ENCODE measurements at regions not wholly inside any gene's neighbourhood (a gene's known extent, or its start where the extent isn't known, plus 50 kb on each side); places are given as distances from the start of the nearest gene placed in this dataset.

- TF ChIP-seq CTCF (IDR thresholded peaks at IDR 0.05; ENCODE audit: borderline replicate concordance, extremely low read depth, insufficient read depth) = no peak
- Histone ChIP-seq H3K27me3 (ENCODE audit: control insufficient read depth, insufficient read depth, low read length) (no peaks in the 10 kb centered on the region), H3K4me3 (ENCODE audit: low read length in 3 of 3) (no peak overlapping the region), H3K9me3 (ENCODE audit: control insufficient read depth in 2 of 3, insufficient read depth in 1 of 3, low read length in 3 of 3) (no peaks in the 10 kb centered on the region), H3K9ac (ENCODE audit: low read length in 3 of 3) (no peak overlapping the region), H3K4me1 (ENCODE audit: control insufficient read depth in 2 of 3, insufficient read depth in 2 of 3, low read depth in 1 of 3, low read length in 3 of 3) (no peaks in the 10 kb centered on the region), H3K27ac (ENCODE audit: low read depth in 2 of 2, low read length in 2 of 2) (no peak overlapping the region), H3K36me3 (ENCODE audit: control insufficient read depth in 2 of 3, insufficient read depth in 3 of 3, low read length in 3 of 3) (no peaks in the 10 kb centered on the region)
- intact Hi-C loops (cut with DNase I) = no loop called here
- FAIRE-seq = no peak
- no peak for DNase-seq
Observed at GRCh38 chr12:105899589-105899988, 239.2 kb downstream of the NUAK1 start.

GRCh38 chr12:105906561-105906960 lies 232.2 kb downstream of the NUAK1 start:
- no peak for TF ChIP-seq CTCF (IDR thresholded peaks at IDR 0.05; ENCODE audit: borderline replicate concordance, extremely low read depth, insufficient read depth)
- no peak overlapping the region for H3K4me3 ChIP-seq (ENCODE audit: low read length in 3 of 3)
- no peak for FAIRE-seq
- H3K9me3 ChIP-seq (ENCODE audit: control insufficient read depth in 2 of 3, insufficient read depth in 1 of 3, low read length in 3 of 3) = no peaks in the 10 kb centered on the region
- no peak for DNase-seq
- no peaks in the 10 kb centered on the region for H3K36me3 ChIP-seq (ENCODE audit: control insufficient read depth in 2 of 3, insufficient read depth in 3 of 3, low read length in 3 of 3)
- no peaks in the 10 kb centered on the region for H3K27me3 ChIP-seq (ENCODE audit: control insufficient read depth, insufficient read depth, low read length)
- H3K9ac ChIP-seq (ENCODE audit: low read length in 3 of 3) = no peak overlapping the region
- intact Hi-C loops (cut with DNase I) = no loop called here
- no peak overlapping the region for H3K27ac ChIP-seq (ENCODE audit: low read depth in 2 of 2, low read length in 2 of 2)
- no peaks in the 10 kb centered on the region for H3K4me1 ChIP-seq (ENCODE audit: control insufficient read depth in 2 of 3, insufficient read depth in 2 of 3, low read depth in 1 of 3, low read length in 3 of 3)

- H3K9ac ChIP-seq (ENCODE audit: low read length in 3 of 3) = no peak overlapping the region
- no peaks in the 10 kb centered on the region for H3K4me1 ChIP-seq (ENCODE audit: control insufficient read depth in 2 of 3, insufficient read depth in 2 of 3, low read depth in 1 of 3, low read length in 3 of 3)
- H3K9me3 ChIP-seq (ENCODE audit: control insufficient read depth in 2 of 3, insufficient read depth in 1 of 3, low read length in 3 of 3) = no peaks in the 10 kb centered on the region
- no peaks in the 10 kb centered on the region for H3K27me3 ChIP-seq (ENCODE audit: control insufficient read depth, insufficient read depth, low read length)
- no peak for TF ChIP-seq CTCF (IDR thresholded peaks at IDR 0.05; ENCODE audit: borderline replicate concordance, extremely low read depth, insufficient read depth)
- no peaks in the 10 kb centered on the region for H3K36me3 ChIP-seq (ENCODE audit: control insufficient read depth in 2 of 3, insufficient read depth in 3 of 3, low read length in 3 of 3)
- H3K4me3 ChIP-seq (ENCODE audit: low read length in 3 of 3) = no peak overlapping the region
- no peak for DNase-seq
- intact Hi-C loops (cut with DNase I) = no loop called here
- no peak for FAIRE-seq
- H3K27ac ChIP-seq (ENCODE audit: low read depth in 2 of 2, low read length in 2 of 2) = no peak overlapping the region
Observed at GRCh38 chr12:105907982-105908381, 230.8 kb downstream of the NUAK1 start.

GRCh38 chr12:105910030-105910429 lies 228.7 kb downstream of the NUAK1 start:
- H3K9me3 ChIP-seq (ENCODE audit: control insufficient read depth in 2 of 3, insufficient read depth in 1 of 3, low read length in 3 of 3) = no peaks in the 10 kb centered on the region
- FAIRE-seq (no peak), DNase-seq (no peak)
- no peak overlapping the region for H3K9ac ChIP-seq (ENCODE audit: low read length in 3 of 3)
- no peak overlapping the region for H3K27ac ChIP-seq (ENCODE audit: low read depth in 2 of 2, low read length in 2 of 2)
- no peak overlapping the region for H3K4me3 ChIP-seq (ENCODE audit: low read length in 3 of 3)
- no peaks in the 10 kb centered on the region for H3K4me1 ChIP-seq (ENCODE audit: control insufficient read depth in 2 of 3, insufficient read depth in 2 of 3, low read depth in 1 of 3, low read length in 3 of 3)
- no peak for TF ChIP-seq CTCF (IDR thresholded peaks at IDR 0.05; ENCODE audit: borderline replicate concordance, extremely low read depth, insufficient read depth)
- no peaks in the 10 kb centered on the region for H3K27me3 ChIP-seq (ENCODE audit: control insufficient read depth, insufficient read depth, low read length)
- no peaks in the 10 kb centered on the region for H3K36me3 ChIP-seq (ENCODE audit: control insufficient read depth in 2 of 3, insufficient read depth in 3 of 3, low read length in 3 of 3)
- intact Hi-C loops (cut with DNase I) = no loop called here

Measured in kidney (tissue), 13 donors.